HepG2 (cell line): ENCODE measurements at regions not wholly inside any gene's neighbourhood (a gene's known extent, or its start where the extent isn't known, plus 50 kb on each side); places are given as distances from the start of the nearest gene placed in this dataset.

Source experiments
- ATAC-seq: fragments of 200-7000 bp; cut with Tn5 transposase; 3 replicates; pipeline ENCODE4 v1.9.1; 2020; ENCODE audit warnings: mild to moderate bottlenecking, moderate library complexity
- BruUV-seq: library from RNA; stranded (reverse); fragments of 400-500 nt; replicated peaks from 2 replicates; lab custom pipeline; 2021; lab: Mats Ljungman, UMichigan
- CTCF ChIA-PET: fragments of 300-600 bp; formaldehyde crosslinking; extraction: SDS; loops from one replicate; lab custom pipeline; 2021; ENCODE audit warnings: low total read pairs, inconsistent platforms, low intra/inter-chr PET ratio; lab: Yijun Ruan, JAX
- POLR2A ChIA-PET: fragments of 350-600 bp; sonication (Branson Sonifier 250); formaldehyde crosslinking; loops from one replicate; lab custom pipeline; 2020; ENCODE audit warnings: antibody characterized with exemption, inconsistent platforms; lab: Yijun Ruan, JAX
- DNase-seq: peaks from one replicate; pipeline ENCODE4 v3.0.0-alpha.2; 2015; ENCODE audit warnings: low spot score
- FAIRE-seq: peaks from 3 replicates; lab custom pipeline; 2011; peaks lifted over from hg19 to GRCh38; lab: Jason Lieb, UNC
- H2AFZ ChIP-seq: one replicate; pipeline ENCODE4 v1.6.1; 2011; ENCODE audit warnings: low read length, inconsistent platforms
- H3K27ac ChIP-seq: fragments of 300-600 bp; 3 replicates; pipeline ENCODE4 v1.8.0; 2011; ENCODE audit warnings: mixed run types, mild to moderate bottlenecking, mixed read lengths, low read length, inconsistent platforms; ENCODE audit not compliant: insufficient read depth; ENCODE audit errors: extremely low read length
- H3K27me3 ChIP-seq, 2 experiments: fragments of 200-600 bp in 1 of 2; 2 replicates in 1 of 2; 3 replicates in 1 of 2; pipeline versions ENCODE4 v1.6.0 to v1.8.0; 2011; ENCODE audit warnings: low read length in 2 of 2, mild to moderate bottlenecking in 2 of 2, moderate library complexity in 2 of 2, inconsistent platforms in 1 of 2; ENCODE audit not compliant: insufficient read depth in 2 of 2, control insufficient read depth in 1 of 2
- H3K36me3 ChIP-seq, 2 experiments: fragments of 200-600 bp in 1 of 2; replicated peaks in 1 of 2; 2 replicates in 1 of 2; 3 replicates in 1 of 2; pipeline versions ENCODE4 v1.5.1 to v1.8.0; 2011; ENCODE audit warnings: low read length in 2 of 2, inconsistent platforms in 1 of 2; ENCODE audit not compliant: insufficient read depth in 2 of 2, control insufficient read depth in 1 of 2
- H3K4me1 ChIP-seq: 2 replicates; pipeline ENCODE4 v1.5.1; 2012; ENCODE audit warnings: low read length, inconsistent platforms; ENCODE audit not compliant: insufficient read depth
- H3K4me2 ChIP-seq: 2 replicates; pipeline ENCODE4 v1.6.0; 2011; ENCODE audit warnings: low read depth, low read length, inconsistent platforms
- H3K4me3 ChIP-seq, 3 experiments: fragments of 200-600 bp in 1 of 3; sonication (generic), shearing (Covaris generic) in 1 of 3; replicated peaks in 1 of 3; 2 replicates each; pipeline ENCODE4 v1.5.1; 2011 to 2016; ENCODE audit warnings: low read length in 3 of 3, inconsistent platforms in 2 of 3, low read depth in 2 of 3, mild to moderate bottlenecking in 2 of 3, control low read depth in 1 of 3, mixed read lengths in 1 of 3; ENCODE audit not compliant: insufficient read depth in 1 of 3
- H3K79me2 ChIP-seq: one replicate; pipeline ENCODE4 v1.6.1; 2011; ENCODE audit warnings: low read length, inconsistent platforms; ENCODE audit not compliant: insufficient read depth
- H3K9ac ChIP-seq: 2 replicates; pipeline ENCODE4 v1.6.0; 2011; ENCODE audit warnings: mild to moderate bottlenecking, low read depth, low read length, inconsistent platforms; ENCODE audit not compliant: insufficient read depth
- H3K9me3 ChIP-seq: 2 replicates; pipeline ENCODE4 v1.5.1; 2012; ENCODE audit warnings: mild to moderate bottlenecking, low read length
- H4K20me1 ChIP-seq: 2 replicates; pipeline ENCODE4 v1.6.0; 2011; ENCODE audit warnings: inconsistent platforms, mild to moderate bottlenecking, low read length, moderate library complexity; ENCODE audit not compliant: insufficient read depth
- EED ChIP-seq: sonication (generic); formaldehyde crosslinking; IDR thresholded peaks from 2 replicates; pipeline ENCODE4 v1.5.0; 2020; ENCODE audit warnings: mild to moderate bottlenecking, missing genetic modification reagents
- FLYWCH1 ChIP-seq: sonication (generic); formaldehyde crosslinking; IDR thresholded peaks from 2 replicates; pipeline ENCODE4 v1.8.1; 2023; ENCODE audit warnings: mild to moderate bottlenecking, missing genetic modification reagents
- FOXC1 ChIP-seq: sonication (generic); formaldehyde crosslinking; IDR thresholded peaks from 2 replicates; pipeline ENCODE4 v1.8.0; 2022; ENCODE audit warnings: mild to moderate bottlenecking, missing genetic modification reagents, borderline replicate concordance
- KDM3A ChIP-seq: IDR thresholded peaks from 2 replicates; pipeline ENCODE4 v1.6.1; 2018; ENCODE audit warnings: low read depth, missing compliant biosample characterization
- KLF16 ChIP-seq, 2 experiments: sonication (generic) in 1 of 2; formaldehyde crosslinking in 1 of 2; IDR thresholded peaks; 2 replicates each; pipeline versions ENCODE4 v1.6.1 to v1.8.0; 2016 to 2023; ENCODE audit warnings: missing genetic modification reagents in 2 of 2, missing compliant biosample characterization in 1 of 2
- NFYB ChIP-seq: sonication (generic); formaldehyde crosslinking; IDR thresholded peaks from 2 replicates; pipeline ENCODE4 v1.4.0; 2020; ENCODE audit warnings: missing genetic modification reagents
- NR2C2 ChIP-seq: sonication (generic); formaldehyde crosslinking; IDR thresholded peaks from 2 replicates; pipeline ENCODE4 v1.4.0; 2020; ENCODE audit warnings: missing genetic modification reagents, mild to moderate bottlenecking, moderate library complexity, borderline replicate concordance
- SAFB2 ChIP-seq: sonication (generic); formaldehyde crosslinking; IDR thresholded peaks from 2 replicates; pipeline ENCODE4 v1.5.1; 2020; ENCODE audit warnings: missing genetic modification reagents, low read depth, mild to moderate bottlenecking, borderline replicate concordance
- SUZ12 ChIP-seq: fragments of 150-350 bp; IDR thresholded peaks from 2 replicates; pipeline ENCODE4 v1.6.1; 2014; ENCODE audit warnings: low read depth, low read length
- USF2 ChIP-seq, 2 experiments: sonication (generic) in 1 of 2; formaldehyde crosslinking in 1 of 2; IDR thresholded peaks; 2 replicates each; pipeline versions ENCODE4 v1.5.1 to v1.6.1; 2011 to 2020; ENCODE audit warnings: borderline replicate concordance in 1 of 2, low read depth in 1 of 2, low read length in 1 of 2, mild to moderate bottlenecking in 1 of 2, missing genetic modification reagents in 1 of 2, moderate library complexity in 1 of 2
- ZFP41 ChIP-seq: sonication (generic); formaldehyde crosslinking; IDR thresholded peaks from 2 replicates; pipeline ENCODE4 v1.4.0; 2020; ENCODE audit warnings: mild to moderate bottlenecking, missing genetic modification reagents, borderline replicate concordance
- ZFP62 ChIP-seq: sonication (generic); formaldehyde crosslinking; IDR thresholded peaks from 2 replicates; pipeline ENCODE4 v1.4.0; 2020; ENCODE audit warnings: missing genetic modification reagents
- ZNF224 ChIP-seq: sonication (generic); formaldehyde crosslinking; IDR thresholded peaks from 2 replicates; pipeline ENCODE4 v1.5.0; 2020; ENCODE audit warnings: mild to moderate bottlenecking, missing genetic modification reagents
- ZNF264 ChIP-seq: sonication (generic); formaldehyde crosslinking; IDR thresholded peaks from 2 replicates; pipeline ENCODE4 v1.4.0; 2020; ENCODE audit warnings: missing genetic modification reagents
- ZNF292 ChIP-seq: sonication (generic); formaldehyde crosslinking; IDR thresholded peaks from 2 replicates; pipeline ENCODE4 v1.8.1; 2022; ENCODE audit warnings: mild to moderate bottlenecking, low read depth, missing genetic modification reagents, borderline replicate concordance
- ZNF496 ChIP-seq: sonication (generic); formaldehyde crosslinking; IDR thresholded peaks from 2 replicates; pipeline ENCODE4 v1.8.1; 2023; ENCODE audit warnings: mild to moderate bottlenecking, moderate library complexity, missing genetic modification reagents; ENCODE audit not compliant: insufficient replicate concordance
- WGBS: methylation state at CpG from one replicate; pipeline ENCODE4 v1.1.6; 2017; ENCODE audit warnings: low lambda C conversion rate; 5-methylcytosine and 5-hydroxymethylcytosine counted together
- in situ Hi-C: cut with HindIII; loops from 2 replicates; pipeline ENCODE4 v1.10.0; 2017; ENCODE audit warnings: low pct_unique_long_range_greater_than_20kb; ENCODE audit not compliant: extremely low pct_ligation_motif_present
- intact Hi-C: fragments of 100-400 bp; cut with micrococcal nuclease; formaldehyde crosslinking; loops from one replicate; pipeline ENCODE4 v1.10.0; 2022; ENCODE audit not compliant: unreplicated experiment
- TF ChIP-seq, protein P1 (sequence below): sonication (generic); formaldehyde crosslinking; IDR thresholded peaks from 2 replicates; pipeline ENCODE4 v1.8.1; 2023; ENCODE audit warnings: missing genetic modification reagents, inconsistent platforms, borderline replicate concordance

- Histone ChIP-seq H3K36me3 (no peaks in the 10 kb centered on the region), H3K4me1 (peaks cover 5% of the 10 kb centered on the region; the same call in 1 of the 2 replicates), H4K20me1 (no peaks in the 10 kb centered on the region), H3K9ac (no peak overlapping the region), H3K27ac (no peak overlapping the region), H3K4me2 (no peak overlapping the region), H3K79me2 (no peaks in the 10 kb centered on the region), H3K27me3 (no peaks in the 10 kb centered on the region), H3K9me3 (peaks cover 14% of the 10 kb centered on the region), H2AFZ (no peak overlapping the region), H3K4me3 (no peak overlapping the region)
- in situ Hi-C loops: no loop called here
- POLR2A ChIA-PET: no interaction called here
- BruUV-seq: no TSS peak
- CTCF ChIA-PET: no interaction called here
- WGBS: 2% methylated on average over 2 of the region's 2 CpGs
- DNase-seq (no peak), ATAC-seq (no peak), FAIRE-seq (no peak)
- intact Hi-C loops: no loop called here
- TF ChIP-seq, protein P1, sequence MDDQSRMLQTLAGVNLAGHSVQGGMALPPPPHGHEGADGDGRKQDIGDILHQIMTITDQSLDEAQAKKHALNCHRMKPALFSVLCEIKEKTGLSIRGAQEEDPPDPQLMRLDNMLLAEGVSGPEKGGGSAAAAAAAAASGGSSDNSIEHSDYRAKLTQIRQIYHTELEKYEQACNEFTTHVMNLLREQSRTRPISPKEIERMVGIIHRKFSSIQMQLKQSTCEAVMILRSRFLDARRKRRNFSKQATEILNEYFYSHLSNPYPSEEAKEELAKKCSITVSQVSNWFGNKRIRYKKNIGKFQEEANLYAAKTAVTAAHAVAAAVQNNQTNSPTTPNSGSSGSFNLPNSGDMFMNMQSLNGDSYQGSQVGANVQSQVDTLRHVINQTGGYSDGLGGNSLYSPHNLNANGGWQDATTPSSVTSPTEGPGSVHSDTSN (CRISPR knock-in tag): no peak
- TF ChIP-seq USF2 (IDR thresholded peaks at IDR 0.05; ENCODE audit: low read depth, low read length) (no peak), USF2 (CRISPR knock-in tag; IDR thresholded peaks at IDR 0.05; ENCODE audit: borderline replicate concordance) (no peak), ZFP62 (CRISPR knock-in tag) (no peak), KLF16 (CRISPR knock-in tag; IDR thresholded peaks at IDR 0.05) (no peak)
Observed at GRCh38 chr12:88909510-88909909, 329.2 kb upstream of the KITLG start.

GRCh38 chr12:88908345-88908744 is 328.1 kb upstream of the KITLG start:
- WGBS: 61% methylated on average over 2 of the region's 2 CpGs
- CTCF ChIA-PET: no interaction called here
- Histone ChIP-seq H3K9ac (no peak overlapping the region), H3K4me2 (no peak overlapping the region), H2AFZ (no peak overlapping the region), H3K27ac (no peak overlapping the region), H3K4me1 (peaks cover 6% of the 10 kb centered on the region; the same call in 1 of the 2 replicates), H3K79me2 (no peaks in the 10 kb centered on the region), H3K9me3 (peaks cover 4% of the 10 kb centered on the region; the same call in 1 of the 2 replicates), H3K36me3 (no peaks in the 10 kb centered on the region), H3K27me3 (no peaks in the 10 kb centered on the region), H4K20me1 (no peaks in the 10 kb centered on the region), H3K4me3 (no peak overlapping the region)
- ATAC-seq: no peak
- in situ Hi-C loops (no loop called here), intact Hi-C loops (no loop called here)
- BruUV-seq: no TSS peak
- FAIRE-seq: no peak
- POLR2A ChIA-PET: no interaction called here
- DNase-seq: no peak
- TF ChIP-seq EED (no peak), ZNF264 (CRISPR knock-in tag) (no peak), ZNF292 (CRISPR knock-in tag) (no peak), NFYB (no peak), SUZ12 (no peak), ZNF496 (CRISPR knock-in tag) (no peak), KDM3A (no peak), ZFP41 (CRISPR knock-in tag) (no peak), ZNF224 (CRISPR knock-in tag) (no peak), SAFB2 (CRISPR knock-in tag) (no peak), FOXC1 (CRISPR knock-in tag) (no peak), FLYWCH1 (CRISPR knock-in tag) (no peak), NR2C2 (no peak)
